GM20431 (cell line): ENCODE measurements at regions not wholly inside any gene's neighbourhood (a gene's known extent, or its start where the extent isn't known, plus 50 kb on each side); places are given as distances from the start of the nearest gene placed in this dataset.

Source experiments
- in situ Hi-C: fragments of 300-500 bp; cut with MseI, MboI; formaldehyde crosslinking; loops from one replicate; pipeline ENCODE4 v1.15.0; 2020; ENCODE audit warnings: low sequenced_read_pairs; ENCODE audit not compliant: unreplicated experiment

- in situ Hi-C loops = no loop called here
Measured at GRCh38 chr16:86960266-86960665, 356.9 kb downstream of the C16orf95 start.

- in situ Hi-C loops = no loop called here
Measured at GRCh38 chr16:86961171-86961601, 356.0 kb downstream of the C16orf95 start.

DNA sequence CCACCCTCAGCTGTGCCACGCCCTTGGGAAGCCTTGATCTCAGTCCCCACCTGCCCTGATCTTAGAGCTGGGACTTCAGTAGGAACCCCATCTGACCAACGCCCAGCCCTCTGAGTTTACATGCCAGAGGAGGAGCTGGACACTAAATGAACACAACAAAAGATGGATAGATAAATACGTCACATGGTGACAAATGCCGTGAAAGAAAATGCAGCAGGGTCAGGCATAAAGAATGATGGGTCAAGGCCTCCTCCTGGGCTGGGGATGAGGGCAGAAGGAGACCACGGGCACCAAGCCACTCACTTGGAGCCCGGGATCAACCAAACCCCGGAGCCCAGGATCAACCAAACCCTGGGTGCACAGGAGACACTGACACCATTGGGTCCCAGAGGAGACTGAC lies 354.9 kb downstream of the C16orf95 start:
- in situ Hi-C loops = no loop called here

GRCh38 chr16:86962913-86963312 lies 354.3 kb downstream of the C16orf95 start:
- in situ Hi-C loops = no loop called here

DNA sequence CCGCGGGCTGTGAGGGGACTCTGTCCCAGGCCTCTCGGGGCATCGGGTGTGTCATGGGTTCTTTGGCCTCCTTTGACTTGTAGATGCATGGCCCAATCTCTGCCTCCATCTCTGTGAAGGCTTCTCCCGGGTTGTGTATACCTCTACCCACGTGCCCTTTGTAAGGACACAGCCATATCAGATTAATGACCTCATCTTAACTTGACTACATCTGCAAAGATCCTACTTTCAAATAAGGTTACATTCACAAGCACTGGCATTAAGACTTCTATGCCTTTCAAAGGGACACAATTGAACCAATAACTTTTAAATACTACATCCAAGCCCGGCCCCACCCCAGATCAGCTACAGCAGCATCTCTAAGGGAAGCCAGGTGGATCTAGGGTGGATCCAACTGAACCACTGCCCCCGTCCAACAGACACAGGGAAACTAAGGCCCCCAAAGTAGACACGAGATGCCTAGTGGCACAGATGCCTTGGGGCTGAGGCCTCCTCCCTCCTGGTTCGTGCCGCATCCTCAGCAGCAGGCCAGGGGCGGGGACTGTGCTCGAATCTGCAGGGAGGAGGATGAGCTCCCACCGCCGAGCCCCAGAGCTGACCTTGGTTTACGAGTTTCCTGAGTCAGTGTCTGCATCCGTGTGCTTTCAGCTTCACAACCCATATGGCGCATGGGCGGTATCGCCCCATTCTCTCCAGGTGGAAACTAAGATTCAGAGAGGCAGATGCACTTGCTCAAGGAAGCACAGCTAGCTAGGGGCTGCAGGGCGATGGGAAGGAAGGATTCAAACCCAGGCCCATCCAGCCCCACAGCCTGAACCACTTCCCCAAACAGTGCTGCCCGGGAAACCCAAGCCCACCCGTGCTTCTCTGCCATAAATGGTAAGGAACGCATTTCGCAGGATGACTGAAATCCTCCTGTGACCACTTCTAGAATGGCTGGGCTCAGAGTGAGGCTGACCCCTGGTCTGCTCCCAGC lies 353.3 kb downstream of the C16orf95 start:
- in situ Hi-C loops = no loop called here

GRCh38 chr16:86964796-86965241 lies 352.4 kb downstream of the C16orf95 start:
- in situ Hi-C loops = no loop called here

GRCh38 chr16:86965331-86965730 lies 351.9 kb downstream of the C16orf95 start:
- in situ Hi-C loops = no loop called here

DNA sequence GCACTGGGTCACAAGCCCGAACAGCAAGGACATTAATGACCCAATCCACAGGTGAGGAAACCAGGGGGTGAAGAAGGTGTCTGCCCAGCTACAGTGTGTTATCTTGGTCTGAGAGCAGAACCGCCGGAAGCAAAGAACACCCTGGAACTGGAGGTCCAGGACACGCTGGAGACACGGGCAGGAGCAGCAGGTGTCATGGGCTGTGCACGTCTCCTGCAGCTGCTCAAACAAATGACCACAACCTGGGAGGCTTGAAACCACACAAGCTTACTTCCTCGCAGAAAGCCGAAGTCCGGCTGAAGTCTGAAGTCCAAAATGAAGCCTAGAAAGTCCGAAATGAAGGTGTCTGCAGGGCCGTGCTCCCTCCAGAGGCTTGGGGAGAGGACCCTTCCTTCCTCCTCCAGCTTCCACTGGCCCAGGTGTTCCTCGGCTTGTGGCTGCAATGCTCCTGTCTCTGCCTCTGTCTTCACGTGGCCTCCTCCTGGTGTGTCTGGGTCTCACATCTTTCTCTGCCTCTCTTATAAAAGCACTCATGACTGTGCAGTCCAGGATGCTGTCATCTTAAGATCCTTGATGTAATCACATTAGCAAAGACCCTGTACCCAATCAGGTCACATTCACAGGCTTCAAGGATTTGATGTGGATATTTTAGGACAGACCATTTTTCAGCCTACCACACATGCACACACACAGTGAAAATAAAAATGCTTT lies 351.2 kb downstream of the C16orf95 start:
- in situ Hi-C loops = no loop called here

- in situ Hi-C loops = no loop called here
Measured at GRCh38 chr16:86966777-86967176, 350.4 kb downstream of the C16orf95 start.

DNA sequence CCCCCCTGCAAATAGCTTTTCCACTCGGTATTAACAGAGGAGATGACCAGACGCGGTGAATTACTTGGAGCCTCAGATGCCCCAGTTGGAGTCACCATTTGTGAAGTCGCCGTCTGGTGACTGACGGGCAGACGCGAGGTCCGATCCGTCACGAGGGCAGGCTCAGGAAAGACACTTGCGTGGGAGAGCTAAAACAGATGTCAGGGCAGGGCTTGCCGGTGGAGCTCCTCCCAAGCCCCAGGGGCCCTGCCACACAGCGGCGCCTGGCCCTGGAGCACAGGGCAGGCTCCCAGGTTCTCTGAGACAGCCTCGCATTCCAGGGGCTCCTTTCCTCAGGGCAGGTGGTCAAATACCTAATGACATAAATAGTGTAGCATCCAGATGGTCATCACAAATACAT lies 348.3 kb downstream of the C16orf95 start:
- in situ Hi-C loops = no loop called here

GRCh38 chr16:86969716-86970115 lies 347.5 kb downstream of the C16orf95 start:
- in situ Hi-C loops = no loop called here

GRCh38 chr16:86970279-86970678 lies 346.9 kb downstream of the C16orf95 start:
- in situ Hi-C loops = no loop called here

DNA sequence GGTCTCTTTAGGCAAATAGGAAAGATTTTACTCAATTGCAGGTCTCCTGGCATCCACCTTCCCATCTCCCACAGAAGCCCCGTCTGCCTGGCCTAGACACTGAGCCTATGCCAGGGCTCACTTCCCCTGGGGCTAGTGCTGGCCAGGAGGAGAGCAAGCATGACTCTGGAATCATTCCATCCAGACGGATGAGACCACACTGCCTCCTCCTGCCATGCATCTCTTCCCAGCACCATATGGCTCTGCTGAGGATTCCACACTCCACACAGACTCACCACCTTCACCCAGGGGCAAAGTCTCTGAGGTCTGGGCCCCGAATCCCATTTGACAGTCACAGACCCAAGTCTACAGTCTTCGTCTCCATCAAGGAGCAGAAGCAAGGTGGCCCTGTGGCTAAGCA lies 346.5 kb downstream of the C16orf95 start:
- in situ Hi-C loops = no loop called here

GRCh38 chr16:86971251-86971650 lies 345.9 kb downstream of the C16orf95 start:
- in situ Hi-C loops = no loop called here

DNA sequence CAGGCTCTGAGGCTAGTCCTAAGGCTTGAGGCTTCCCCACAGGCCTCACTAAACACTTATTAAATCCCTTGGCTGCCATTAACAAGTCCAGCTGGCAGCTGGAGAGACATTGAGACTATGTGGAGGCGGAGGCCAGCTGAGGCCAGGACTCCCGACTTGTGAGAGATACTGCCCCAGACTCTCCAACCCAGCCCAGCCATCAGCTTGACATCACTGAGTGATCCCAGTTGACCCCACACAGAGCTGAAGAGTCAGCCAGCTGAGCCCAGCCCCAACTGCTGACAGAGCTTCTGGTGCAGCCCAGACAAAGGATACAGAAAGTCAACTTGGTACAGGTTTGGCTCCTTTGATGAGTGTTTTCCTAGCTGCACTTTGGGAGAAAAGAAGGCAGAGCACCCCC lies 343.1 kb downstream of the C16orf95 start:
- in situ Hi-C loops = no loop called here

DNA sequence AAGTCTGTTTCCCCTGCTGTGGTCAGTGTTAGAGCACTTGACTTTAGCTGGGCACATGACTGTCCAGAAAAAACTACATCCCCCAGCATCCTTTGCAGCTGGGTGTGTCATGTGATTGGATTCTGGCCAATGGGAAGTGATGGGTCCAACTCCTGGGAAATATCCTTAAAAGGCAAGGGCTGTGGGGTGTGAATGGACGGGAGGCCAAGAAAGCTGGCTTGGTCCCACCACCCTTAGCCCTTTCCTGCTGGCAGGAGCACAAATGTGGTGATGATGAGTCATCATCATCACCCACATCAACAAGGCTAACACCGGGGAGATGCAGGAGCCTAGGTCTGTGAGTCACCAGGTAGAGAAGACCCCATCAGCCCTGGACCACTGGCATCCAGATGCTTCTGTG lies 341.7 kb downstream of the C16orf95 start:
- in situ Hi-C loops = no loop called here

- in situ Hi-C loops = no loop called here
Measured at GRCh38 chr16:86977076-86977676, 340.0 kb downstream of the C16orf95 start.

- in situ Hi-C loops = no loop called here
Measured at GRCh38 chr16:86978445-86979030, 338.7 kb downstream of the C16orf95 start.

DNA sequence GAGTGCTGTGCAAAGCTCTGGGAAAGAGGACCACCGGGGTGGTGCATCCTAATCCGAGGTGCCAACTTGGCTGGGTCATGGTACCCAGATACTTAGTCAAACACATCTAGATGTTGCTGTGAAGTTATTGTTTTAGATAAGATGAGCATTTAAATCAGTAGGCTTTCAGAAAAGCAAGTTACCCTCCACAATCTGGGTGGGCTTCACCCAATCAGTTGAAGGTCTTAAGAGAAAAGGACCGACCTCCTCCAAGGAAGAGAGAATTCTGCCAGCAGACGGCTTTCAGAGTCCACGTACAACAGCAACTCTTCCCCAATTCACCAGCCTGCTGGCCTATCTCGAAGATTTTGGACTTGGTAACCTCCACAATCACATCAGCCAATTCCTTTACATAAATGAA lies 338.1 kb downstream of the C16orf95 start:
- in situ Hi-C loops = no loop called here

DNA sequence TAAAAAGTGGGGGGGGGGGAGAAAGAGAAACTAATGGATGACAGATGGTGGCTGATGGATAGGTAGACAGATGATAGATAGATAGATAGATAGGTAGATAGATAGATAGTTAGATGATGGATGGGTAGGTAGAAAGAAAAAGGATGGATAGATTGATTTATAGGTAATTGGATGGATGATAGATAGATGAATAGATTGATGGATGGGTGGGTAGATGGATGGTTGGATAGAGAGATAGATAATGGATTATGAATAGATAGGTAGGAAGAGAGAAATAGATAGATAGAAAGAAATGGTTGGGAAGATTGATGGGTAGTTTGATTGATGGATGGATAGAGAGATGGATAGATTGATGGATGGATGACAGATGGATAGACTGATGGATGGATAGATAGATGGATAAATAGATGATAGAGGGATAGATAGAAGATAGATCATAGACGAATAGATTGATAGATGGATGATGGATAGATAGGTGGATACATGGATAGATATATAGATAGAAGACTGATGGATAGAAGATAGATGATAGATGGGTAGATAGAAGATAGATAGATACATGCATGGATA lies 337.1 kb downstream of the C16orf95 start:
- in situ Hi-C loops = no loop called here
